CD14-positive monocyte (primary cell): ENCODE measurements at regions not wholly inside any gene's neighbourhood (a gene's known extent, or its start where the extent isn't known, plus 50 kb on each side); places are given as distances from the start of the nearest gene placed in this dataset.

Experiments
- DNase-seq, 3 donors: peaks; one replicate each; pipeline ENCODE4 v3.0.0-alpha.2; 2011 to 2022
- H2AFZ ChIP-seq: 2 replicates; pipeline ENCODE4 v1.6.0; 2012; ENCODE audit warnings: mild to moderate bottlenecking, low read depth, low read length, inconsistent platforms; ENCODE audit not compliant: insufficient read depth, poor library complexity, severe bottlenecking
- H3K27ac ChIP-seq, 2 donors: 1 replicate in 1 of 2; 2 replicates in 1 of 2; pipeline ENCODE4 v1.5.1; 2012 to 2013; ENCODE audit warnings: low read length in 2 of 2, control low read depth in 1 of 2, inconsistent platforms in 1 of 2, low read depth in 1 of 2, mild to moderate bottlenecking in 1 of 2
- H3K27me3 ChIP-seq, 2 donors: one replicate each; pipeline versions ENCODE4 v1.6.0 to v1.6.1; 2011 to 2013; ENCODE audit warnings: low read length in 2 of 2; ENCODE audit not compliant: control insufficient read depth in 2 of 2, insufficient read depth in 2 of 2
- H3K36me3 ChIP-seq, 2 donors: replicated peaks in 1 of 2; 1 replicate in 1 of 2; 2 replicates in 1 of 2; pipeline versions ENCODE4 v1.5.1 to v1.6.1; 2012 to 2013; ENCODE audit warnings: low read length in 2 of 2, control low read depth in 1 of 2, inconsistent platforms in 1 of 2, mild to moderate bottlenecking in 1 of 2; ENCODE audit not compliant: insufficient read depth in 2 of 2, control insufficient read depth in 1 of 2
- H3K4me1 ChIP-seq, 2 donors: 1 replicate in 1 of 2; 2 replicates in 1 of 2; pipeline versions ENCODE4 v1.5.1 to v1.6.1; 2012 to 2013; ENCODE audit warnings: low read length in 2 of 2, control low read depth in 1 of 2, inconsistent platforms in 1 of 2, mild to moderate bottlenecking in 1 of 2, moderate library complexity in 1 of 2; ENCODE audit not compliant: insufficient read depth in 2 of 2, control insufficient read depth in 1 of 2
- H3K4me2 ChIP-seq: replicated peaks from 2 replicates; pipeline ENCODE3; 2012; ENCODE audit warnings: low read length, moderate library complexity, mild to moderate bottlenecking; ENCODE audit not compliant: poor library complexity, severe bottlenecking; ENCODE audit errors: extremely low read depth
- H3K4me3 ChIP-seq, 3 experiments: fragments of 200-600 bp in 1 of 3; sonication (generic) in 1 of 3; replicated peaks in 1 of 3; 1 replicate in 2 of 3; 2 replicates in 1 of 3; pipeline ENCODE4 v1.5.1; 2011 to 2013; ENCODE audit warnings: low read length in 3 of 3, mild to moderate bottlenecking in 3 of 3, control low read depth in 2 of 3, low read depth in 2 of 3, inconsistent platforms in 1 of 3, moderate library complexity in 1 of 3
- H3K79me2 ChIP-seq: 2 replicates; pipeline ENCODE4 v1.6.0; 2012; ENCODE audit warnings: mild to moderate bottlenecking, control low read depth, inconsistent platforms, low read length, moderate library complexity; ENCODE audit not compliant: insufficient read depth
- H3K9ac ChIP-seq: 2 replicates; pipeline ENCODE4 v1.6.0; 2017; ENCODE audit warnings: low read length, mild to moderate bottlenecking; ENCODE audit not compliant: insufficient read depth, poor library complexity, severe bottlenecking
- H3K9me3 ChIP-seq, 2 donors: replicated peaks in 1 of 2; 1 replicate in 1 of 2; 2 replicates in 1 of 2; pipeline versions ENCODE4 v1.5.1 to v1.6.1; 2012 to 2013; ENCODE audit warnings: low read length in 2 of 2, control low read depth in 1 of 2; ENCODE audit not compliant: control insufficient read depth in 1 of 2, insufficient read depth in 1 of 2
- H4K20me1 ChIP-seq: 2 replicates; pipeline ENCODE4 v1.6.0; 2012; ENCODE audit warnings: mild to moderate bottlenecking, low read length, control low read depth, moderate library complexity; ENCODE audit not compliant: insufficient read depth
- H3K27ac Mint-ChIP-seq, 7 donors: one replicate each; pipeline ENCODE4 v1.8.0; 2020; ENCODE audit warnings: mild to moderate bottlenecking in 7 of 7, mixed read lengths in 7 of 7, moderate library complexity in 6 of 7, inconsistent platforms in 2 of 7
- H3K27me3 Mint-ChIP-seq, 3 donors: one replicate each; pipeline ENCODE4 v1.8.0; 2021 to 2022; ENCODE audit warnings: low read depth in 3 of 3, mild to moderate bottlenecking in 3 of 3, mixed read lengths in 3 of 3, moderate library complexity in 3 of 3, inconsistent platforms in 1 of 3
- H3K36me3 Mint-ChIP-seq, 2 donors: one replicate each; pipeline ENCODE4 v1.8.0; 2020; ENCODE audit warnings: mixed read lengths in 2 of 2, inconsistent platforms in 1 of 2, mild to moderate bottlenecking in 1 of 2
- H3K4me1 Mint-ChIP-seq: one replicate; pipeline ENCODE4 v1.8.0; 2020; ENCODE audit warnings: mild to moderate bottlenecking, mixed read lengths
- H3K4me3 Mint-ChIP-seq, 2 donors: one replicate each; pipeline ENCODE4 v1.8.0; 2020; ENCODE audit warnings: mild to moderate bottlenecking in 2 of 2, mixed read lengths in 2 of 2, moderate library complexity in 1 of 2
- H3K9me3 Mint-ChIP-seq, 7 donors: one replicate each; pipeline ENCODE4 v1.8.0; 2020 to 2022; ENCODE audit warnings: mixed read lengths in 7 of 7, mild to moderate bottlenecking in 6 of 7, moderate library complexity in 6 of 7, inconsistent platforms in 2 of 7
- WGBS: methylation state at CpG from one replicate; pipeline ENCODE4 v1.1.5; 2013; ENCODE audit warnings: missing lambda C conversion rate; ENCODE audit not compliant: insufficient coverage; 5-methylcytosine and 5-hydroxymethylcytosine counted together
- intact Hi-C, 2 donors: fragments of 100-400 bp; cut with micrococcal nuclease; formaldehyde crosslinking; loops; one replicate each; pipeline versions ENCODE4 v1.15.0 to v1.15.1; 2023
- TF ChIP-seq, protein P1 (sequence below): fragments of 200-600 bp; IDR thresholded peaks from one replicate; pipeline ENCODE4 v1.8.0; 2022; ENCODE audit warnings: antibody characterized with exemption, mild to moderate bottlenecking

DNA sequence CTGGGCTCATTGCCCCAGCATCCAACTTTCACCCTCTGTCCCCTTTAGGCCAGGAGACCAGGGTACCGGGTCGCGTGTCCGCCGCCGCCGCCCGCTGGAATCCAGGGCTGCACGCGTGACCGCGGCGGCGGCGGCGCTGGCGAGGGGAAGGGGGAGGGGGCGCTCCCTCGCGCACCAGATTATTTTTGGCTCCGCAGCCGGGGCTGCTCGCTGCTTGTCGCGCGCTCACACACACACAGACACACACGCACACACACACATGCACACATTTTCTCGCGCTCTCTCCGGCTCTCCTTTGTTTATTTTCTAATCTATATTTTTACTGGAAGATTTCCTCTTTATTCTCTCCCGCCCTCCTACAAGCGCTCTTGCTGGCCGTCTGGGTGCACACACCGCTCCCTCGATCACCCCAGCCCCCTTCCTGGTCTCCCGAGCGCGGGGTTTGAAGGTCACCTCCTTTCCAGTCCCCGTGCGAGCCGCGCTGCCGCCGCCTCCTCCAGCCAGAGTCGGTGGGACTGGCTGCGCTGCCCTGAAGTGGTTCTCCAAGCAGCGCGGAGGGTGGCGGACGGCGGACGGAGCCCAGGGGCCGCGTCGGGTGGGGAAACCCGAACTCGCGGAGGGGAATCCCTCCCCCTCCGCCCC is 921.4 kb upstream of the EEF2KMT start:
- no peak overlapping the region for H3K4me3 ChIP-seq
- H3K9ac ChIP-seq, result no peak overlapping the region
- Mint-ChIP-seq H3K4me3 (peak overlapping the region in 1 of 2 donors; percentile 77), H3K36me3 (no peaks in the 10 kb centered on the region), H3K27ac (no peak overlapping the region), H3K9me3 (peaks cover 0 to 3% (median 1%) of the 10 kb centered on the region in 7 donors), H3K4me1 (no peaks in the 10 kb centered on the region), H3K27me3 (peaks cover 21 to 41% (median 29%) of the 10 kb centered on the region in 3 donors)
- no peaks in the 10 kb centered on the region for H3K9me3 ChIP-seq
- intact Hi-C loops, result no loop called here
- no peak overlapping the region for H3K4me2 ChIP-seq
- no peak overlapping the region for H2AFZ ChIP-seq
- H4K20me1 ChIP-seq, result no peaks in the 10 kb centered on the region
- H3K79me2 ChIP-seq, result no peaks in the 10 kb centered on the region
- no peaks in the 10 kb centered on the region for H3K36me3 ChIP-seq
- under 1% methylated on average over 34 of the region's 59 CpGs for whole genome bisulfite sequencing
- H3K27me3 ChIP-seq, result peaks cover 0 to 28% of the 10 kb centered on the region in 2 donors
- no peaks in the 10 kb centered on the region for H3K4me1 ChIP-seq
- TF ChIP-seq, protein P1, sequence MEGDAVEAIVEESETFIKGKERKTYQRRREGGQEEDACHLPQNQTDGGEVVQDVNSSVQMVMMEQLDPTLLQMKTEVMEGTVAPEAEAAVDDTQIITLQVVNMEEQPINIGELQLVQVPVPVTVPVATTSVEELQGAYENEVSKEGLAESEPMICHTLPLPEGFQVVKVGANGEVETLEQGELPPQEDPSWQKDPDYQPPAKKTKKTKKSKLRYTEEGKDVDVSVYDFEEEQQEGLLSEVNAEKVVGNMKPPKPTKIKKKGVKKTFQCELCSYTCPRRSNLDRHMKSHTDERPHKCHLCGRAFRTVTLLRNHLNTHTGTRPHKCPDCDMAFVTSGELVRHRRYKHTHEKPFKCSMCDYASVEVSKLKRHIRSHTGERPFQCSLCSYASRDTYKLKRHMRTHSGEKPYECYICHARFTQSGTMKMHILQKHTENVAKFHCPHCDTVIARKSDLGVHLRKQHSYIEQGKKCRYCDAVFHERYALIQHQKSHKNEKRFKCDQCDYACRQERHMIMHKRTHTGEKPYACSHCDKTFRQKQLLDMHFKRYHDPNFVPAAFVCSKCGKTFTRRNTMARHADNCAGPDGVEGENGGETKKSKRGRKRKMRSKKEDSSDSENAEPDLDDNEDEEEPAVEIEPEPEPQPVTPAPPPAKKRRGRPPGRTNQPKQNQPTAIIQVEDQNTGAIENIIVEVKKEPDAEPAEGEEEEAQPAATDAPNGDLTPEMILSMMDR, result no peak
- no peak overlapping the region for H3K27ac ChIP-seq
- no peak for DNase-seq

DNA sequence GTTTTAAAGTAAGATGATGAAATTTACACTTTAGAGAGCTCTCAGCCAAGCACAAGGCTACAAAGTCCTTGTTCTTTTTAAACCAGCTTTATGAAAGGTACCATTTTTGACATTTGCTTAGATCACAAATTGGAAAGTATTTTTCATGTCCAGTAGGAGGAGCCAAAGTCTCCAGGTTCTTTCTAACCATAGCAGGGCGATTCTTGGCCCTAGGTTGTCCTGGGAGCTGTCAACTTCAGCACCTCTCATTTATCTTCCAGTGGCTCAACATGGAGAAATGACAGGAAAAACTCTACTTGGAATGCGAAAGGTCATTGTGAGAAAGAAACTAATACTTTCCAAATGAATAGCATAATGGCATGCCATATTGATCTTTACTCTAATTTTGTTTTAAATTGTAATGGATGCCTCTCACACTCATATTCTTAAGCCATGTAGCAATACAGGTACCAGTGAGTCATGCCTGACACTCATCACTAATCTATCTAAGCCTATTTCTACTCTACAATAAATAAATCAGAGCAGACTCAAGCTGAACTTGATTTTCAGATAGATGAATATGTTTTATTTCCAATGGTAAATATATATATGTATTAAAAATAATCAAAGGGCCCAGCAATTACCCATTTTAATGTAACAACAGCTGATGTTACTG is 919.1 kb upstream of the EEF2KMT start:
- no peak for DNase-seq
- H3K27ac Mint-ChIP-seq, result no peak overlapping the region
- Histone ChIP-seq H4K20me1 (no peaks in the 10 kb centered on the region), H3K4me2 (no peak overlapping the region), H3K36me3 (no peaks in the 10 kb centered on the region), H3K9ac (no peak overlapping the region), H3K4me3 (no peak overlapping the region), H2AFZ (no peak overlapping the region), H3K9me3 (no peaks in the 10 kb centered on the region), H3K27ac (no peak overlapping the region), H3K4me1 (no peaks in the 10 kb centered on the region), H3K79me2 (no peaks in the 10 kb centered on the region), H3K27me3 (peaks cover 0 to 28% of the 10 kb centered on the region in 2 donors)
- no peaks in the 10 kb centered on the region for H3K4me1 Mint-ChIP-seq
- H3K4me3 Mint-ChIP-seq, result no peak overlapping the region
- TF ChIP-seq, protein P1, result no peak
- H3K27me3 Mint-ChIP-seq, result peaks cover 21 to 38% (median 24%) of the 10 kb centered on the region in 3 donors
- H3K9me3 Mint-ChIP-seq, result peaks cover 0 to 3% (median 1%) of the 10 kb centered on the region in 7 donors
- H3K36me3 Mint-ChIP-seq, result no peaks in the 10 kb centered on the region
- no CpG with 5 or more reads among the region's 2 CpGs for WGBS
- intact Hi-C loops, result no loop called here
